Neuronal stem cell (in vitro differentiated cells): ENCODE measurements at regions not wholly inside any gene's neighbourhood (a gene's known extent, or its start where the extent isn't known, plus 50 kb on each side); places are given as distances from the start of the nearest gene placed in this dataset.

Source experiments
- DNase-seq: peaks from one replicate; pipeline ENCODE4 v3.0.0-alpha.2; 2013; ENCODE audit warnings: low spot score
- H2AFZ ChIP-seq: one replicate; pipeline ENCODE4 v1.6.1; 2013; ENCODE audit warnings: mild to moderate bottlenecking, low read length, inconsistent platforms
- H2AK5ac ChIP-seq: 2 replicates; pipeline ENCODE4 v1.6.1; 2013; ENCODE audit warnings: low read depth, mild to moderate bottlenecking, inconsistent platforms, low read length, moderate library complexity, mixed read lengths
- H2BK120ac ChIP-seq: 2 replicates; pipeline ENCODE4 v1.6.1; 2013; ENCODE audit warnings: low read depth, mild to moderate bottlenecking, inconsistent platforms, low read length, moderate library complexity, mixed read lengths
- H2BK12ac ChIP-seq: one replicate; pipeline ENCODE4 v1.6.1; 2013; ENCODE audit warnings: low read length, inconsistent platforms
- H2BK15ac ChIP-seq: 2 replicates; pipeline ENCODE4 v1.6.1; 2013; ENCODE audit warnings: mild to moderate bottlenecking, low read length, inconsistent platforms, mixed read lengths
- H2BK5ac ChIP-seq: one replicate; pipeline ENCODE4 v1.6.1; 2013; ENCODE audit warnings: inconsistent platforms, mild to moderate bottlenecking, low read length, moderate library complexity
- H3K14ac ChIP-seq: one replicate; pipeline ENCODE4 v1.6.1; 2013; ENCODE audit warnings: low read length, inconsistent platforms
- H3K18ac ChIP-seq: 2 replicates; pipeline ENCODE4 v1.6.1; 2013; ENCODE audit warnings: low read length, inconsistent platforms
- H3K23ac ChIP-seq: 2 replicates; pipeline ENCODE4 v1.6.1; 2013; ENCODE audit warnings: low read depth, mild to moderate bottlenecking, mixed read lengths, low read length, inconsistent platforms; ENCODE audit not compliant: poor library complexity
- H3K27ac ChIP-seq: replicated peaks from 3 replicates; pipeline ENCODE4 v1.5.1; 2013; ENCODE audit warnings: low read length, inconsistent platforms
- H3K27me3 ChIP-seq, 3 experiments: 2 replicates each; pipeline ENCODE4 v1.6.1; 2013; ENCODE audit warnings: low read length in 3 of 3, mild to moderate bottlenecking in 2 of 3, inconsistent platforms in 1 of 3, low read depth in 1 of 3, mixed read lengths in 1 of 3, moderate library complexity in 1 of 3; ENCODE audit not compliant: control insufficient read depth in 3 of 3, insufficient read depth in 3 of 3
- H3K36me3 ChIP-seq, 2 donors: replicated peaks in 1 of 2; 2 replicates each; pipeline ENCODE4 v1.6.1; 2013; ENCODE audit warnings: low read length in 2 of 2; ENCODE audit not compliant: control insufficient read depth in 2 of 2, insufficient read depth in 2 of 2
- H3K4ac ChIP-seq: 2 replicates; pipeline ENCODE4 v1.6.1; 2013; ENCODE audit warnings: inconsistent platforms, mild to moderate bottlenecking, low read length, moderate library complexity
- H3K4me1 ChIP-seq, 2 donors: 1 replicate in 1 of 2; 2 replicates in 1 of 2; pipeline ENCODE4 v1.6.1; 2013; ENCODE audit warnings: low read length in 2 of 2, low read depth in 1 of 2; ENCODE audit not compliant: control insufficient read depth in 2 of 2, insufficient read depth in 1 of 2
- H3K4me2 ChIP-seq: one replicate; pipeline ENCODE4 v1.6.1; 2013; ENCODE audit warnings: mild to moderate bottlenecking, low read length, inconsistent platforms; ENCODE audit not compliant: insufficient read depth, poor library complexity, severe bottlenecking
- H3K4me3 ChIP-seq, 2 donors: 2 replicates each; pipeline ENCODE4 v1.5.1; 2013; ENCODE audit warnings: low read length in 2 of 2, mild to moderate bottlenecking in 2 of 2, inconsistent platforms in 1 of 2, moderate library complexity in 1 of 2
- H3K79me1 ChIP-seq: one replicate; pipeline ENCODE4 v1.6.1; 2013; ENCODE audit warnings: low read depth, mild to moderate bottlenecking, inconsistent platforms, low read length, moderate library complexity
- H3K9ac ChIP-seq: one replicate; pipeline ENCODE4 v1.6.1; 2013; ENCODE audit warnings: mild to moderate bottlenecking, low read depth, low read length, inconsistent platforms; ENCODE audit not compliant: poor library complexity
- H3K9me3 ChIP-seq, 2 donors: replicated peaks in 1 of 2; 2 replicates each; pipeline versions ENCODE3 to v1.6.1; 2013; ENCODE audit warnings: low read length in 2 of 2, mild to moderate bottlenecking in 2 of 2, inconsistent platforms in 1 of 2, low read depth in 1 of 2, mixed read lengths in 1 of 2, moderate library complexity in 1 of 2; ENCODE audit not compliant: control insufficient read depth in 2 of 2, insufficient read depth in 1 of 2
- H4K8ac ChIP-seq: one replicate; pipeline ENCODE4 v1.6.1; 2013; ENCODE audit warnings: low read depth, mild to moderate bottlenecking, inconsistent platforms, low read length, moderate library complexity
- H4K91ac ChIP-seq: one replicate; pipeline ENCODE4 v1.6.1; 2013; ENCODE audit warnings: low read length, low read depth, mild to moderate bottlenecking, inconsistent platforms; ENCODE audit not compliant: poor library complexity
- WGBS, 2 donors: extraction: QIAGEN DNeasy Blood & Tissue Kit; methylation state at CpG; one replicate each; pipeline ENCODE4 v1.1.7; 2013; ENCODE audit warnings: missing lambda C conversion rate in 2 of 2, mixed read lengths in 1 of 2; ENCODE audit not compliant: insufficient read length in 2 of 2, insufficient replicate concordance in 1 of 2; ENCODE audit errors: extremely low coverage in 2 of 2; 5-methylcytosine and 5-hydroxymethylcytosine counted together

DNA sequence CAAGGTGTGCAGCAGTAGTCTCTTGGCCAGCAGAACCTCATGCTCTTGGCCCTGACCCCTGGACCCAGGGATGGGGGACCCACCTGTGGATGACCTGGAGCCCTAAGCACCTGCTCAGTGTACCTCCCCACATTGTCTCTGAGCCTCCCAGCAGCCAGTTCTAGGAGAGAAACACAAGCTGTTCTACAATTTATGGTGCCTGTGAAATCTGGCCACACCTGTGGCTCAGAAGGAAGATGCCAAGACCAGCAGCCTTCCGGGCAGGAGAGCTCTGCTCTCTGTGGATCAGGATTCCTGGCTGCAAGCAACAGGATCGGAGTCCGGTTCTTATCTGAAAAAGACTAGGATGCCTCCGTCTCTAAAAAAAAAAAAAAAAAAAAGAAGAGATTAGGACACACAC is 103.6 kb upstream of the ANO1 start:
- Histone ChIP-seq H3K9ac (no peak overlapping the region), H3K18ac (no peak overlapping the region), H3K23ac (no peak overlapping the region), H2BK12ac (no peak overlapping the region), H3K9me3 (peaks cover 0 to 3% of the 10 kb centered on the region in 2 donors), H3K79me1 (no peaks in the 10 kb centered on the region), H3K4me1 (peaks cover 0 to 1% of the 10 kb centered on the region in 2 donors), H2BK15ac (no peak overlapping the region), H3K14ac (no peak overlapping the region), H3K4ac (no peak overlapping the region), H4K91ac (no peak overlapping the region), H2BK5ac (no peak overlapping the region), H3K27me3 (peaks cover 0 to 22% (median 0%) of the 10 kb centered on the region in 3 experiments), H3K27ac (no peak overlapping the region), H3K4me2 (no peak overlapping the region), H2AK5ac (no peak overlapping the region), H2BK120ac (no peak overlapping the region), H4K8ac (no peak overlapping the region), H3K4me3 (no peak overlapping the region), H3K36me3 (no peaks in the 10 kb centered on the region), H2AFZ (no peak overlapping the region)
- DNase-seq, result no peak
- no CpG with 5 or more reads among the region's 4 CpGs for WGBS, 2 donors

DNA sequence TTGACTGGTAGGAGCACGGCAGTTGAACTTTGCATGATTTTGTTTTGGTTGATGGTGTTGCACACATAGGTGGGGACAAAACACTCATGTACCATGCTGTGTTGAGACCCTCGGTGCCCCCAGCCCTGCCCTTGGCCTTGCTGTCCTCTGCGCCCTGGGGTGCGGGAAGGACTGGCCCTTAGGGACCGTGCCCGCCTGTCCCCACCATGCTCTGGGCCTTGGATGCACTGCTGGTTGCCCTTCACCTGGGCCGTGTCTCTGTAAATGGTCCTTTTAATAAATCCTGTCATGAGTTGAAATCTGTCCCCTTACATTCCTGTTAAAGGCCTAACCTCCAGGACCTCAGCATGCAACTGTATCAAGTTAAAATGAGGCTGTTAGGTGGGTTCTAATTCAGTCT is 102.3 kb upstream of the ANO1 start:
- Histone ChIP-seq H3K23ac (no peak overlapping the region), H3K27me3 (peaks cover 0 to 26% (median 0%) of the 10 kb centered on the region in 3 experiments), H3K14ac (no peak overlapping the region), H3K4me1 (peaks cover 0 to 1% of the 10 kb centered on the region in 2 donors), H3K4me3 (no peak overlapping the region), H3K9me3 (peaks cover 0 to under 1% of the 10 kb centered on the region in 2 donors), H3K27ac (no peak overlapping the region), H3K79me1 (no peaks in the 10 kb centered on the region), H2AFZ (no peak overlapping the region), H3K4me2 (no peak overlapping the region), H3K18ac (peak overlapping the region; percentile 83), H4K91ac (no peak overlapping the region), H4K8ac (no peak overlapping the region), H2BK120ac (no peak overlapping the region), H2BK12ac (no peak overlapping the region), H3K9ac (no peak overlapping the region), H2BK5ac (peak overlapping the region; percentile 68), H3K4ac (no peak overlapping the region), H2BK15ac (no peak overlapping the region), H3K36me3 (no peaks in the 10 kb centered on the region), H2AK5ac (no peak overlapping the region)
- no CpG with 5 or more reads among the region's 7 CpGs for WGBS, 2 donors
- DNase-seq, result no peak

DNA sequence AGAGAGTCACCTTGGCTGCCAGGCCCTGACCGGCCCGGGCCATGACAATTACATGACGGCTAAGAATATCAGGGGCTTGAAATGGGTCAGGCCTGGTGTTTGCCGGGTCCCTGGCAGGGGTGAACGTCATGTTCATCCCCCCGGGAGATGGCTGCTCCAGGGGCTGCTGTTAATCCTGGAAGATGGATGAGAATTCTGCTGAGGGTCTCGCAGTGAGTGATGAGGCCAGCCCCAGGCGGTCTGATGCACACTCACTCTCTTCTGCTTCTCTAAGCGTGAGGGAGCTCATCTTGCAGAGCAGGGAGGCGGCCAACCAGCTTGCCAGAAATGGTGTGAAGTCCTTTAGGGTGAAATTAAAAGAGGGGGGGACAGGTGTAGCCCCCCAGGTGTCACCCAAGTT is 101.3 kb upstream of the ANO1 start:
- H3K4ac ChIP-seq, result no peak overlapping the region
- no peak overlapping the region for H2BK120ac ChIP-seq
- no CpG with 5 or more reads among the region's 10 CpGs for WGBS, 2 donors
- H3K27me3 ChIP-seq, result peaks cover 0 to 27% (median 0%) of the 10 kb centered on the region in 3 experiments
- H3K4me3 ChIP-seq, result no peak overlapping the region
- no peak overlapping the region for H2BK5ac ChIP-seq
- H3K23ac ChIP-seq, result peak overlapping the region; percentile 60
- H2AFZ ChIP-seq, result no peak overlapping the region
- H3K27ac ChIP-seq, result no peak overlapping the region
- peak overlapping the region; percentile 2 for H2AK5ac ChIP-seq
- H3K18ac ChIP-seq, result peak overlapping the region; percentile 9
- H2BK12ac ChIP-seq, result no peak overlapping the region
- no peak overlapping the region for H4K91ac ChIP-seq
- no peak for DNase-seq
- H4K8ac ChIP-seq, result no peak overlapping the region
- H3K9ac ChIP-seq, result no peak overlapping the region
- no peak overlapping the region for H3K14ac ChIP-seq
- no peaks in the 10 kb centered on the region for H3K9me3 ChIP-seq
- no peak overlapping the region for H3K4me2 ChIP-seq
- H2BK15ac ChIP-seq, result no peak overlapping the region
- H3K4me1 ChIP-seq, result peaks cover 0 to 1% of the 10 kb centered on the region in 2 donors
- no peaks in the 10 kb centered on the region for H3K79me1 ChIP-seq
- H3K36me3 ChIP-seq, result no peaks in the 10 kb centered on the region

DNA sequence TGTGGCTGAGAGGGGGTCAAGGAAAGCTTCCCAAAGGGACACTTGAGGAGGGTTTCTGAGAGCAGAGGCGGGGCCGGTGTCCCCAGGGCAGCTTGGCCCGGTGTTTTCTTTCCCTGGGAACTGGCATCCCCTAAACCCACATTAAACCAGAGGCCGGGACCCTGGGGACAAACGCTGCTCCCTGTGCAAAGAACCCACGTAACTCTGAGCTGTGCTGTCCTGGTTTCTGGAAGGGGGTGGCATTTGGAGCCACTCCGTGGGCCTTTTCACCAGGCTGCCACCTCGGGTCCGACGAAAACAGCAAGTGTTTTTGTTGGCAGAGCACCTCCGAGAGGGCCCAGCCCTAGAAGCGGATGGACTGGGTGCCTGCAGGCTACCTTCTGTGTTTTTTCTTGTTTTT is 100.2 kb upstream of the ANO1 start:
- H3K4me3 ChIP-seq, result no peak overlapping the region
- peaks cover 0 to 3% of the 10 kb centered on the region in 2 donors for H3K4me1 ChIP-seq
- H3K4me2 ChIP-seq, result no peak overlapping the region
- no peak overlapping the region for H3K9ac ChIP-seq
- H2BK12ac ChIP-seq, result no peak overlapping the region
- DNase-seq, result no peak
- H3K18ac ChIP-seq, result peak overlapping the region; percentile 44
- H4K8ac ChIP-seq, result no peak overlapping the region
- no peak overlapping the region for H2AFZ ChIP-seq
- no peak overlapping the region for H3K27ac ChIP-seq
- H2AK5ac ChIP-seq, result no peak overlapping the region
- no peaks in the 10 kb centered on the region for H3K36me3 ChIP-seq
- no peak overlapping the region for H4K91ac ChIP-seq
- H3K79me1 ChIP-seq, result no peaks in the 10 kb centered on the region
- H3K9me3 ChIP-seq, result no peaks in the 10 kb centered on the region
- no CpG with 5 or more reads among the region's 12 CpGs for WGBS, 2 donors
- H3K23ac ChIP-seq, result no peak overlapping the region
- peaks cover 0 to 39% (median 4%) of the 10 kb centered on the region in 3 experiments for H3K27me3 ChIP-seq
- H2BK15ac ChIP-seq, result no peak overlapping the region
- H2BK5ac ChIP-seq, result no peak overlapping the region
- no peak overlapping the region for H3K4ac ChIP-seq
- no peak overlapping the region for H3K14ac ChIP-seq
- no peak overlapping the region for H2BK120ac ChIP-seq
